Keratinocyte (primary cell): ENCODE measurements at regions not wholly inside any gene's neighbourhood (a gene's known extent, or its start where the extent isn't known, plus 50 kb on each side); places are given as distances from the start of the nearest gene placed in this dataset.

Source experiments
- EZH2 ChIP-seq: IDR thresholded peaks from one replicate; pipeline ENCODE4 v1.6.1; 2012; ENCODE audit warnings: inconsistent platforms, mild to moderate bottlenecking, low read length, moderate library complexity
- TF ChIP-seq, protein P1 (sequence below), 3 experiments: IDR thresholded peaks in 1 of 3; conservative IDR thresholded peaks in 1 of 3; optimal IDR thresholded peaks in 1 of 3; 2 replicates in 2 of 3; 3 replicates in 1 of 3; pipeline versions ENCODE3 to v1.5.1; 2011; ENCODE audit warnings: low read length in 3 of 3, mild to moderate bottlenecking in 3 of 3, moderate library complexity in 2 of 3, control low read depth in 1 of 3, inconsistent platforms in 1 of 3; ENCODE audit not compliant: insufficient read depth in 2 of 3; ENCODE audit errors: extremely low read depth in 1 of 3

DNA sequence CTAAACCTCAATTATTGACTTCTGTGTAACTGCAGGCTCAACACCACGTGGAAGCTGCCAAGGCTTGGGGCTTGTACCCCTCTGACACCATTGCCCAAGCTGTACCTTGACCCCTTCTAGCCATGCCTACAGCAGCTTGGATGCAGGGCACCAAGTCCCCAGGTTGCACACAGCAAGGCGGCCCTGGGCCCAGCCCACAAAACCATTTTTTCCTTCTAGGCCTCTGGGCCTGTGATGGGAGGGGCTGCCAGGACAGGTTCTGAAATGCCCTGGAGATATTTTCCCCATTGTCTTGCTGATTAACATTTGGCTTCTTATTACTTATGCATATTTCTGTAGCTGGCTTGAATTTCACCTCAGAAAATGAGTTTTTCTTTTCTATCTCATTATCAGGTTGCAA lies 610.0 kb upstream of the LRRN3 start:
- TF ChIP-seq, protein P1, sequence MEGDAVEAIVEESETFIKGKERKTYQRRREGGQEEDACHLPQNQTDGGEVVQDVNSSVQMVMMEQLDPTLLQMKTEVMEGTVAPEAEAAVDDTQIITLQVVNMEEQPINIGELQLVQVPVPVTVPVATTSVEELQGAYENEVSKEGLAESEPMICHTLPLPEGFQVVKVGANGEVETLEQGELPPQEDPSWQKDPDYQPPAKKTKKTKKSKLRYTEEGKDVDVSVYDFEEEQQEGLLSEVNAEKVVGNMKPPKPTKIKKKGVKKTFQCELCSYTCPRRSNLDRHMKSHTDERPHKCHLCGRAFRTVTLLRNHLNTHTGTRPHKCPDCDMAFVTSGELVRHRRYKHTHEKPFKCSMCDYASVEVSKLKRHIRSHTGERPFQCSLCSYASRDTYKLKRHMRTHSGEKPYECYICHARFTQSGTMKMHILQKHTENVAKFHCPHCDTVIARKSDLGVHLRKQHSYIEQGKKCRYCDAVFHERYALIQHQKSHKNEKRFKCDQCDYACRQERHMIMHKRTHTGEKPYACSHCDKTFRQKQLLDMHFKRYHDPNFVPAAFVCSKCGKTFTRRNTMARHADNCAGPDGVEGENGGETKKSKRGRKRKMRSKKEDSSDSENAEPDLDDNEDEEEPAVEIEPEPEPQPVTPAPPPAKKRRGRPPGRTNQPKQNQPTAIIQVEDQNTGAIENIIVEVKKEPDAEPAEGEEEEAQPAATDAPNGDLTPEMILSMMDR (optimal IDR thresholded peaks at IDR 0.05 in 1 of 3, IDR thresholded peaks at IDR 0.05 in 1 of 3, conservative IDR thresholded peaks at IDR 0.05 in 1 of 3; ENCODE audit: extremely low read depth in 1 of 3, insufficient read depth in 2 of 3, low read length in 3 of 3) = no peak
- no peak for TF ChIP-seq EZH2
